Glutamatergic neuron (in vitro differentiated cells): ENCODE measurements at regions not wholly inside any gene's neighbourhood (a gene's known extent, or its start where the extent isn't known, plus 50 kb on each side); places are given as distances from the start of the nearest gene placed in this dataset.
A peak's percentile ranks its signal among the peaks of the same experiment; 100 is the strongest.

Experiments
- DNase-seq: peaks from one replicate; pipeline ENCODE4 v3.0.0; 2022
- H3K27ac Mint-ChIP-seq: one replicate; pipeline ENCODE4 v1.8.0; 2020; ENCODE audit warnings: mild to moderate bottlenecking, mixed read lengths, inconsistent platforms; ENCODE audit not compliant: unreplicated experiment
- H3K27me3 Mint-ChIP-seq: one replicate; pipeline ENCODE4 v1.8.0; 2020; ENCODE audit warnings: mild to moderate bottlenecking, moderate library complexity, mixed read lengths, inconsistent platforms; ENCODE audit not compliant: unreplicated experiment
- H3K36me3 Mint-ChIP-seq: one replicate; pipeline ENCODE4 v1.8.0; 2020; ENCODE audit warnings: mild to moderate bottlenecking, mixed read lengths, inconsistent platforms; ENCODE audit not compliant: unreplicated experiment
- H3K4me1 Mint-ChIP-seq: one replicate; pipeline ENCODE4 v1.8.0; 2020; ENCODE audit warnings: mild to moderate bottlenecking, low read depth, mixed read lengths, inconsistent platforms; ENCODE audit not compliant: unreplicated experiment
- H3K4me3 Mint-ChIP-seq: one replicate; pipeline ENCODE4 v1.8.0; 2020; ENCODE audit warnings: mild to moderate bottlenecking, mixed read lengths, inconsistent platforms; ENCODE audit not compliant: unreplicated experiment
- H3K9me3 Mint-ChIP-seq: one replicate; pipeline ENCODE4 v1.8.0; 2020; ENCODE audit warnings: mild to moderate bottlenecking, moderate library complexity, mixed read lengths, inconsistent platforms; ENCODE audit not compliant: unreplicated experiment
- CTCF ChIP-seq: fragments of 200-600 bp; sonication (generic); IDR thresholded peaks from one replicate; pipeline ENCODE4 v1.5.0; 2021; ENCODE audit not compliant: partially characterized antibody, unreplicated experiment

DNA sequence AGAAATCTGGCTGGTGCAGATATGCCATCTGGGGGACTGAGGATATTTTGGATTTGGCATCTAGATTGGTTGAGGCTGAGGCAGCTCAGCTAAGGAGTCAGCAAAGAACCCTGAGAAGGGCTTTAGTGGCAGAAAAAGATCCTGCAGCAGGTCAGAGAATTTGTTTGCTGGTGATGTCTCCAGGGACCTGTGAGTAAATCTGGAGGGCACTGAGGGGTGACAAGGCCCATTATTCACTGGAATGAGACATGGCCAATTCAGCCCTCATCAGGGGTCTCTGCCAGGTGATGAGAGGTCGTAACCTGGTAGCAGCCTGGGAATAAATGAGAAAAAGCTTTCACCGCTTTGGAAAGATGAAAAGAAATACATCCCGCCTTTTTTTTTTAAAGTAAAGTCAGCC is 118.3 kb upstream of the FBXL4 start:
- no peak for DNase-seq
- TF ChIP-seq CTCF, result no peak
- Mint-ChIP-seq H3K27ac (no peak overlapping the region), H3K4me1 (peaks cover 18% of the 10 kb centered on the region), H3K9me3 (peaks cover 1% of the 10 kb centered on the region), H3K27me3 (no peaks in the 10 kb centered on the region), H3K36me3 (no peaks in the 10 kb centered on the region), H3K4me3 (no peak overlapping the region)

GRCh38 chr6:99064834-99065233 is 117.1 kb upstream of the FBXL4 start:
- Mint-ChIP-seq H3K27me3 (no peaks in the 10 kb centered on the region), H3K4me1 (peaks cover 26% of the 10 kb centered on the region), H3K27ac (no peak overlapping the region), H3K9me3 (peaks cover 2% of the 10 kb centered on the region), H3K36me3 (no peaks in the 10 kb centered on the region), H3K4me3 (no peak overlapping the region)
- no peak for DNase-seq
- TF ChIP-seq CTCF, result no peak

DNA sequence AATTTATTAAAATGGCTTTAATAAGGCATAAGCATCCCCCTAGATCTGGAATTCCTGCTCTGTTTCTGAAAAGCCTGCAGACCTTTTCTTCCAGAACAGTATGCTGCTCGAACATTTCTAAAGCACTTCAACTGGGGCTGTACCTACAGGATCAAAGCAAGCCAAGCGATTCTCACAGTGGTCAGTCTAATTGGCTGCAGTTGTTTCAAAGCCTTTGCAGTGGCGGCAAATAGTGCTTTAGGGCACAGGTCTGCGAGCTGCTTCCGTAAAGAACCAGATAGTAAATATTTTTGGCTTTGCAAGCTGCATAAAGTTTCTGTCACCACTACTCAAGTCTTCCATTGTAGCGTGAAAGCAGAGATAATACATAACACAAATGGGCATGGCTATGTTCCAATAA is 88.9 kb upstream of the FBXL4 start:
- Mint-ChIP-seq H3K27ac (peak overlapping the region; percentile 71), H3K36me3 (no peaks in the 10 kb centered on the region), H3K9me3 (peaks cover 4% of the 10 kb centered on the region), H3K27me3 (no peaks in the 10 kb centered on the region), H3K4me1 (peaks cover 31% of the 10 kb centered on the region), H3K4me3 (no peak overlapping the region)
- no peak for DNase-seq
- TF ChIP-seq CTCF, result no peak

GRCh38 chr6:99032396-99032795 is 84.7 kb upstream of the FBXL4 start:
- Mint-ChIP-seq H3K27ac (no peak overlapping the region), H3K27me3 (no peaks in the 10 kb centered on the region), H3K4me3 (no peak overlapping the region), H3K36me3 (peaks cover under 1% of the 10 kb centered on the region), H3K4me1 (peaks cover 23% of the 10 kb centered on the region), H3K9me3 (peaks cover 4% of the 10 kb centered on the region)
- no peak for TF ChIP-seq CTCF
- no peak for DNase-seq

DNA sequence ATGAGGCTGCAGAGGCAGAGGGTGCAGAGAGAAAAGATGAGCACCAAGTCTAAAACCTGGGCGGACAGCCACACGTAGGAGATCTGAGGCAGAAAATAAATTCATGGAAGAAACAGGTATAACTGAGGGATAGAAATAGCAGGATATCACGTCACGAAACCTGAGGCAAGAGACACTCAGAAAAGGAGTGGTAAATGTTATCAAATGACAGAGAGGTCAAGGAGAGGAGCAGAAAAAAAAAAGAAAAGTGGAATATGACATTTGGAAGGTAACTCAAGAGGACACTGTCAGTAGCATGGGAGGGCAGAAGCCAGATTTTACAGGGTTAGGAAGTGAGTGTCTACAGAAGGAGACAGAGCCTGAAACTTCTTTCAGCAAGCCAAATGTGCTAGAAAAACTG is 84.2 kb upstream of the FBXL4 start:
- TF ChIP-seq CTCF, result no peak
- peaks cover 5% of the 10 kb centered on the region for H3K36me3 Mint-ChIP-seq
- H3K27me3 Mint-ChIP-seq, result no peaks in the 10 kb centered on the region
- no peak overlapping the region for H3K4me3 Mint-ChIP-seq
- H3K4me1 Mint-ChIP-seq, result peaks cover 20% of the 10 kb centered on the region
- DNase-seq, result no peak
- H3K9me3 Mint-ChIP-seq, result peaks cover 2% of the 10 kb centered on the region
- no peak overlapping the region for H3K27ac Mint-ChIP-seq
